Mesothelial cell of epicardium (in vitro differentiated cells): ENCODE measurements at regions not wholly inside any gene's neighbourhood (a gene's known extent, or its start where the extent isn't known, plus 50 kb on each side); places are given as distances from the start of the nearest gene placed in this dataset.

Experiments
- DNase-seq, 2 experiments: peaks; one replicate each; pipeline ENCODE4 v3.0.0; 2021; ENCODE audit warnings: low spot score in 2 of 2; ENCODE audit not compliant: unreplicated experiment in 2 of 2
- H3K27ac Mint-ChIP-seq: 2 replicates; pipeline ENCODE4 v1.8.0; 2021; ENCODE audit warnings: mixed read lengths
- H3K27me3 Mint-ChIP-seq: 2 replicates; pipeline ENCODE4 v1.8.0; 2021; ENCODE audit warnings: low read depth, mixed read lengths
- H3K36me3 Mint-ChIP-seq: 2 replicates; pipeline ENCODE4 v1.8.0; 2021; ENCODE audit warnings: mixed read lengths
- H3K4me1 Mint-ChIP-seq: 2 replicates; pipeline ENCODE4 v1.8.0; 2021; ENCODE audit warnings: mixed read lengths
- H3K4me3 Mint-ChIP-seq: 2 replicates; pipeline ENCODE4 v1.8.0; 2021; ENCODE audit warnings: mild to moderate bottlenecking, moderate library complexity, mixed read lengths
- H3K9me3 Mint-ChIP-seq: 2 replicates; pipeline ENCODE4 v1.8.0; 2021; ENCODE audit warnings: mixed read lengths
- TF ChIP-seq, protein P1 (sequence below): fragments of 200-600 bp; sonication (generic); IDR thresholded peaks from one replicate; pipeline ENCODE4 v1.5.0; 2021; ENCODE audit warnings: antibody characterized with exemption; ENCODE audit not compliant: unreplicated experiment

- Mint-ChIP-seq H3K27ac (no peak overlapping the region), H3K36me3 (no peaks in the 10 kb centered on the region), H3K9me3 (no peaks in the 10 kb centered on the region), H3K4me3 (no peak overlapping the region), H3K4me1 (peaks cover 7% of the 10 kb centered on the region), H3K27me3 (no peaks in the 10 kb centered on the region)
- no peak for DNase-seq
- TF ChIP-seq, protein P1, sequence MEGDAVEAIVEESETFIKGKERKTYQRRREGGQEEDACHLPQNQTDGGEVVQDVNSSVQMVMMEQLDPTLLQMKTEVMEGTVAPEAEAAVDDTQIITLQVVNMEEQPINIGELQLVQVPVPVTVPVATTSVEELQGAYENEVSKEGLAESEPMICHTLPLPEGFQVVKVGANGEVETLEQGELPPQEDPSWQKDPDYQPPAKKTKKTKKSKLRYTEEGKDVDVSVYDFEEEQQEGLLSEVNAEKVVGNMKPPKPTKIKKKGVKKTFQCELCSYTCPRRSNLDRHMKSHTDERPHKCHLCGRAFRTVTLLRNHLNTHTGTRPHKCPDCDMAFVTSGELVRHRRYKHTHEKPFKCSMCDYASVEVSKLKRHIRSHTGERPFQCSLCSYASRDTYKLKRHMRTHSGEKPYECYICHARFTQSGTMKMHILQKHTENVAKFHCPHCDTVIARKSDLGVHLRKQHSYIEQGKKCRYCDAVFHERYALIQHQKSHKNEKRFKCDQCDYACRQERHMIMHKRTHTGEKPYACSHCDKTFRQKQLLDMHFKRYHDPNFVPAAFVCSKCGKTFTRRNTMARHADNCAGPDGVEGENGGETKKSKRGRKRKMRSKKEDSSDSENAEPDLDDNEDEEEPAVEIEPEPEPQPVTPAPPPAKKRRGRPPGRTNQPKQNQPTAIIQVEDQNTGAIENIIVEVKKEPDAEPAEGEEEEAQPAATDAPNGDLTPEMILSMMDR, result no peak
Measured at GRCh38 chr13:63855457-63856118, 2439.9 kb upstream of the PCDH20 start.

DNA sequence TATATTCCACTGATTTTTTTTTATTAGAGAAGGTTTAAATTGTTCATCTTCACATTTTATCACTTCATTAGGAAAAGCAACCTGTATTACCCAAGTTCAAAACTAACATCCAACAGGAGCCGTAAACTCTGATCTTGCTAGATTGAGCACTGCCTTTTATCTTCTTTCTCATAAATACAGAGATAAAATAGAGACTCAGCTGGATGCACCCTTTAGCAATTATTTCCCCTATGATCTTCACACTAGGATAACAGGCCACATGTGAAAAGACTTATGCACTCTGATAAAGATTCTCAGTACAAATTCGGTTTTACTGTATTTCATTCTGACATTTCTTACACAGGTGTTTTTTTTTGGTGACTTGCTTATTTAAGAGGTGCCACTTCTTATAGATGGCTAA, 2438.2 kb upstream of the PCDH20 start:
- Mint-ChIP-seq H3K4me3 (no peak overlapping the region), H3K27ac (no peak overlapping the region), H3K4me1 (peaks cover 7% of the 10 kb centered on the region), H3K9me3 (no peaks in the 10 kb centered on the region), H3K36me3 (no peaks in the 10 kb centered on the region), H3K27me3 (no peaks in the 10 kb centered on the region)
- TF ChIP-seq, protein P1, result no peak
- DNase-seq, result no peak

DNA sequence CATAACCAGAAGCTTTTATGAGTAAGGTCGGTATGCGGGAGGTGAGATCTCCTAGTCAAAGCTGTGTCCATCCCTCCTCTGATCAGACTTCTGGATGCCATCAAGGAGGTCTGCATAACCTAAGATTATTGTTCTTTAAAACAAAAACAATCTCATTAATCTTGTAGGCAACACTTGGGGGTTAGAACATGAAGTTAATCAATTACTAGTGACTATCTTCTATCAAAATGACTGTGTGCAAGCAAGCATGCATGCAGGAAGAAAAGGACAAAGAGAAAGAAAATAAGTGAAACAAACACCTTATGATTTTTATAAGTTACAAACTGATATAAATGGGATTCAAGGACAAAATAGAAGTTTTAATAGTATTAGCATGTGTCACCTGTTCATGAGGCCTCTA, 2435.9 kb upstream of the PCDH20 start:
- no peak for DNase-seq
- H3K27me3 Mint-ChIP-seq, result no peaks in the 10 kb centered on the region
- H3K27ac Mint-ChIP-seq, result no peak overlapping the region
- TF ChIP-seq, protein P1, result no peak
- H3K36me3 Mint-ChIP-seq, result no peaks in the 10 kb centered on the region
- no peak overlapping the region for H3K4me3 Mint-ChIP-seq
- H3K4me1 Mint-ChIP-seq, result peaks cover 7% of the 10 kb centered on the region
- H3K9me3 Mint-ChIP-seq, result no peaks in the 10 kb centered on the region

GRCh38 chr13:63843766-63844699, 2428.4 kb upstream of the PCDH20 start:
- TF ChIP-seq, protein P1, result no peak
- Mint-ChIP-seq H3K9me3 (peaks cover 7% of the 10 kb centered on the region), H3K27ac (no peak overlapping the region), H3K4me1 (no peaks in the 10 kb centered on the region), H3K27me3 (no peaks in the 10 kb centered on the region), H3K36me3 (no peaks in the 10 kb centered on the region), H3K4me3 (no peak overlapping the region)
- no peak for DNase-seq

DNA sequence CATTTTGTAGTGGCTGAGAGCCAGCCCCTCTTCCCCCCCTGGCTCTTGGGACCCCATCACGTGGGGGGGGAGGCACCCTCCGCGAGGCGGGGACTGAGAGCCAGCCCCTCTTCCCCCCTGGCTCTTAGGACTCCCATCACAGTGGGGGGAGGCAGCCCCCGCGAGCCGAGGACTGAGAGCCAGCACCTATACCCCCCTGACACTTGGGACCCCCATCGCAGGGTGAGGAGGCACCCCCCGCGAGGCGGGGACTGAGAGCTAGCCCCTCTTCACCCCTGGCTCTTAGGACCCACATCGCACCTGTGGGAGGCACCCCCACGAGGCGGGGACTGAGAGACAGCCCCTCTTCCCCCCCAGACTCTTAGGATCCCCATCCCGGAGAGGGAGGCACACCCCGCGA, 2426.5 kb upstream of the PCDH20 start:
- Mint-ChIP-seq H3K36me3 (no peaks in the 10 kb centered on the region), H3K9me3 (peaks cover 7% of the 10 kb centered on the region), H3K4me3 (no peak overlapping the region), H3K4me1 (no peaks in the 10 kb centered on the region), H3K27me3 (no peaks in the 10 kb centered on the region), H3K27ac (no peak overlapping the region)
- TF ChIP-seq, protein P1, result no peak
- DNase-seq, result no peak
